NCI-H1694 treated with DMSO at 0.1 percent for 48 hours (cell line): ENCODE measurements at regions not wholly inside any gene's neighbourhood (a gene's known extent, or its start where the extent isn't known, plus 50 kb on each side); places are given as distances from the start of the nearest gene placed in this dataset.
"Not testable (repeated sequence)": the region's sequence is repeated elsewhere in the genome, so short reads cannot be mapped to it uniquely, and the experiment has no call there.

Source experiments
- DNase-seq: peaks from one replicate; lab custom pipeline; 2025; lab: John Stamatoyannopoulos, UW

- not testable (repeated sequence) for DNase-seq
Observed at GRCh38 chr4:9702696-9703095, 78.7 kb upstream of the DRD5 start.

GRCh38 chr4:9703391-9703790 is 78.0 kb upstream of the DRD5 start:
- peak; percentile 34 for DNase-seq

DNA sequence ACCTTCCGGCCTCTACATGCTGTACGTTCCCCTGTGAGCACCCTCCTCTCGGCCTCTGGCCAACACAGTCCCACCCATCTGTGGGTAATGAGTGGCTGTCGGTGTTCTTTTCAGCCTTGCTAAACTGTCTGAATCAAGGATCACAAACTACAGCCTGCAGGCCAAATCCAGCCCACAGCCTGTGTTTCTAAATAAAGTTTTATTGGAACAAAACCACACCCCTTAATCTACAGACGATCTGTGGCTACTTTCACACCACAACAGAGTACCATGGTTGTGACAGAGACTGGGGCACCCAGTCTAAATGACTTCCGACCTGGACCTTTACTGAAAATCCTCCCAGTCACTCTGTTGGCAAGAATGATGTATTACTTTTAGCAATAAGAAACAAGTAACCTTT is 77.3 kb upstream of the DRD5 start:
- not testable (repeated sequence) for DNase-seq

- DNase-seq, result no peak
Observed at GRCh38 chr4:9704551-9705332, 76.7 kb upstream of the DRD5 start.

DNA sequence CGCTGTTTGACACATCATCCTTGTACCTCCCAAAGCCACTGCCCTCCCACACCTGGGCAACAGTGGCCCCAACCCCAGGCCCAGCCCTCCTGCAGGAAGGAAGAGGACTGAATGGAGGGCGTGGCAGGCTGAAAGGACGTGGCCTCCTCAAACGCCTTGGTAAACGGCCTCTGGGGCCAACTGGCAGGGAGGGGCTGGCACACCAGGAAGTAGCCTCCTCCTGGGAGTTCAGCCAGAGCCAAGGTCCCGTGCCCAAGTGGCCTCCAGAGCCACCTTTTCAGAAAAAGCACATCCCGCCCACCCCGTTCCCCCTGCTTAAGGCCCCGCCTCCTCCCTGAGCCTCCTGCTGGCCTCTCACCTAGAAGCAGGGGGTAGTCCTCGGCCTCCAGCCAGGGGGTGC is 74.2 kb upstream of the DRD5 start:
- not testable (repeated sequence) for DNase-seq

GRCh38 chr4:9707936-9708335 is 73.5 kb upstream of the DRD5 start:
- DNase-seq, result not testable (repeated sequence)

GRCh38 chr4:9709724-9710123 is 71.7 kb upstream of the DRD5 start:
- no peak for DNase-seq

DNA sequence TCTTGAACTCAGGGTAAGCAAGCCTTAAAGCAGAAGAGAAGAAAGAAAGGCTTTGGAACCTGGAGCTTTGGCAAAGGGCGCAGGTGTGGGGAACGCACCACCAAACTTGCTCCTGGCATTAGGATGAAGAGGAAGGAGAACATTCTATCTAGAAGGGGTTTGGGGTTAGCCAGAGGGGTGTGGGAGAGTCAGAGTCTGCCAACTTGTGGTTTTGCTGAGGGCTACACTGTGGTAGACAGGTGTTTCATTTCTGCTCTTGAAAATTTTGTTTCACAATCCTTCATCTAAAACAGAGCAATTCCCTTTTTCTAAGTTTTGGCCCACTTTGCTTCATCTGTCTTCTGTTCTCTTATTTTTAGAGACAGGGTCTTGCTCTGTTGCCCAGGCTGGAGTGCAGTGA is 66.2 kb upstream of the DRD5 start:
- DNase-seq, result not testable (repeated sequence)

GRCh38 chr4:9716093-9716492 is 65.3 kb upstream of the DRD5 start:
- DNase-seq, result no peak

DNA sequence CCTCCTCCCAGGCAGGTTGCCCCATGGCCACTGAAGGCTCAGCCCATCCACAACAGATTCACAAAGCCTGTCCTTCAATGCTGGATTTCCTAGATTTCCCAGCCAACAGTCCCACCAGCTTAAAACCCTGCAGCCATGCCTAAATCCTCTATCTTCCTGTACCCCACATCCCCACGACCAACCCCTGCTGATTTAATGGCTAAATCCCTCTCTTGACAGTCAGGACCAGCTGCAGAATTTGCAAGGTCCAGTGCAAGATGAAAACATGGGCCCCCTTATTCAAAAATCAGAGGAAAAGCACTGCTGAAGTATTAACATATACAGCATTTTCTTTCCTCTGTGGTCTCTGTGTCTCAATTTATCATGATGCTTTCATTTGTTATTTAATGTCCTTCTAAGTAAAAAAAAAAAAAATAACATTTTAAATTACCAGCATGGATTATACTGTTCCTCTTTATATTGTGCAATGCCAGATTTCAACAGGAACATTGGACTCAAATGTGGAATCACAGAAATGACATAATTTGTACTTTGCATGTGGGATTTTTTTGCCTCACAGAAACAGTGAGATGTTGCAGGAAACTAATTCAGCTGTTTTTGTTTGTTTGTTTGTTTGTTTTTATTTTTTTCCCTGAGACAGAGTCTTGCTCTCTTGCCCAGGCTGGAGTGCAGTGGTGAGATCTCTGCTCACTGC is 63.0 kb upstream of the DRD5 start:
- not testable (repeated sequence) for DNase-seq

DNA sequence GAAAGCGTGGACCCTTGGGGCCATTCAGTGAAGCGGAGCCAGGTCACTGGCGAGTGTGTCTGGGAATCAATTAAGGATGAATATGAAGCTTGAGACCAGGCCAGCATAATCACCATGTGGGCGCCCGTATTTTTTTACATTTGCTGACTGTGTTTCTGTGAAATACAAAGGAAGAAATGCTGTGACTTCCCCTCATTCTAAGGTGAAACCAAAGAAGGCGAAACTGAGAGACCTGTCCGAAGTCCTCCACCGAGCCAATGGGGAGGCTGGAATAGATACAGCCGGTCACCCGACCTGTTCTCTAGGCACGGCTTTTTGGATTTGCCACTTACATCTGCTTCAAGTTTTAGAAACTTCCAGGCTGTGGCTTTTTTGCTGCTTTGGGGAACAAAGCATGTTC is 59.3 kb upstream of the DRD5 start:
- not testable (repeated sequence) for DNase-seq
